Astrocyte (in vitro differentiated cells and primary cell): ENCODE measurements at regions not wholly inside any gene's neighbourhood (a gene's known extent, or its start where the extent isn't known, plus 50 kb on each side); places are given as distances from the start of the nearest gene placed in this dataset.

Experiments
- EZH2 ChIP-seq: IDR thresholded peaks from 2 replicates; pipeline ENCODE4 v1.6.1; 2012; ENCODE audit warnings: mild to moderate bottlenecking, low read length, inconsistent platforms; ENCODE audit not compliant: insufficient read depth
- TF ChIP-seq, protein P1 (sequence below): IDR thresholded peaks from 2 replicates; pipeline ENCODE4 v1.5.1; 2011; ENCODE audit warnings: low read depth, mild to moderate bottlenecking, inconsistent platforms, low read length, moderate library complexity; ENCODE audit not compliant: insufficient read depth

DNA sequence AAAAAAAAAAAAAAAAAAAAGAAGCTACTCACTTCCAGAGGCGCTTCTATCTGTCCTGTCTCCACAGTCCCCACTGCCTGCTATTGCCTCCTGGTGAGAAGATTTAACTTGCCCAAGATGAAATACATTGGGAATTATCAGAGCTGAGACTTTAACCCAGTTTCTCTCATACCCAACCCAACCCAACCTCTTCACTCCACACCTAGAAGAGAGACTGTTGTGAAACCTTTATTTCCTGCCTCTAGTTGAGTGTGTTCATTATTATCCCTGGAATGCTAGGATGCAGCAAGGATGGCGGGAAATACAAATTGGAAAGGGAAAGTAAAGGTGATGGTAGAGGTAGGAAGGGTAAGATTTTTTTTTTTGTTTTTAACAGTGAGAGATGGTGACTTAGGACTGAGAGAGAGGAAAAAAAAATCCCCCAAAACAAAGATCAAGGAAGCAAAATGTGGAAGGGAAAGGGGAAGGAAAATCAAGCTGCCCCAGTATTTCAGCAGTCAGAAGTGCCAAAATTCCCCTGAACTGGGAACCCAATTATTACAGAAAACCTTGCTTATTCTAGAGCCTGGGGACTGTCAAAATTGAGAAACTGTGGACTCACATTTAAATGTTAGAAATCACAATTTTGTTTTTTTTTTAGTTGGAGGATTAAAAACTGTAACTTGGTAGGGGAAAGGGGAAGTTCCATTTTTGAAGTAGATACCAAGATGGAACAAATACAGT, 253.0 kb downstream of the PTTG2 start:
- TF ChIP-seq, protein P1, sequence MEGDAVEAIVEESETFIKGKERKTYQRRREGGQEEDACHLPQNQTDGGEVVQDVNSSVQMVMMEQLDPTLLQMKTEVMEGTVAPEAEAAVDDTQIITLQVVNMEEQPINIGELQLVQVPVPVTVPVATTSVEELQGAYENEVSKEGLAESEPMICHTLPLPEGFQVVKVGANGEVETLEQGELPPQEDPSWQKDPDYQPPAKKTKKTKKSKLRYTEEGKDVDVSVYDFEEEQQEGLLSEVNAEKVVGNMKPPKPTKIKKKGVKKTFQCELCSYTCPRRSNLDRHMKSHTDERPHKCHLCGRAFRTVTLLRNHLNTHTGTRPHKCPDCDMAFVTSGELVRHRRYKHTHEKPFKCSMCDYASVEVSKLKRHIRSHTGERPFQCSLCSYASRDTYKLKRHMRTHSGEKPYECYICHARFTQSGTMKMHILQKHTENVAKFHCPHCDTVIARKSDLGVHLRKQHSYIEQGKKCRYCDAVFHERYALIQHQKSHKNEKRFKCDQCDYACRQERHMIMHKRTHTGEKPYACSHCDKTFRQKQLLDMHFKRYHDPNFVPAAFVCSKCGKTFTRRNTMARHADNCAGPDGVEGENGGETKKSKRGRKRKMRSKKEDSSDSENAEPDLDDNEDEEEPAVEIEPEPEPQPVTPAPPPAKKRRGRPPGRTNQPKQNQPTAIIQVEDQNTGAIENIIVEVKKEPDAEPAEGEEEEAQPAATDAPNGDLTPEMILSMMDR: no peak
- no peak for TF ChIP-seq EZH2
